ENCODE measurements at regions not wholly inside any gene's neighbourhood (a gene's known extent, or its start where the extent isn't known, plus 50 kb on each side); places are given as distances from the start of the nearest gene placed in this dataset.
A peak's percentile ranks its signal among the peaks of the same experiment; 100 is the strongest.
"Not testable (repeated sequence)": the region's sequence is repeated elsewhere in the genome, so short reads cannot be mapped to it uniquely, and the experiment has no call there.

GRCh38 chr10:120209124-120209762 lies 247.8 kb upstream of the PLPP4 start:
- TF ChIP-seq CTCF (IDR thresholded peaks at IDR 0.05), result no peak
- Mint-ChIP-seq H3K27me3 (ENCODE audit: low read depth) (peaks cover 2% of the 10 kb centered on the region), H3K27ac (ENCODE audit: unreplicated experiment) (no peak overlapping the region), H3K4me3 (ENCODE audit: unreplicated experiment) (no peak overlapping the region), H3K9me3 (ENCODE audit: low read depth) (peaks cover 6% of the 10 kb centered on the region), H3K36me3 (ENCODE audit: low read depth) (no peaks in the 10 kb centered on the region), H3K4me1 (ENCODE audit: low read depth) (no peaks in the 10 kb centered on the region)
- no peak for DNase-seq (ENCODE audit: low spot score)

- no peak for TF ChIP-seq CTCF (IDR thresholded peaks at IDR 0.05)
- Mint-ChIP-seq H3K27ac (ENCODE audit: unreplicated experiment) (no peak overlapping the region), H3K36me3 (ENCODE audit: low read depth) (no peaks in the 10 kb centered on the region), H3K4me1 (ENCODE audit: low read depth) (no peaks in the 10 kb centered on the region), H3K4me3 (ENCODE audit: unreplicated experiment) (no peak overlapping the region), H3K9me3 (ENCODE audit: low read depth) (peaks cover 8% of the 10 kb centered on the region), H3K27me3 (ENCODE audit: low read depth) (no peaks in the 10 kb centered on the region)
- DNase-seq (ENCODE audit: low spot score), result no peak
These were observed 244.8 kb upstream of the PLPP4 start for GRCh38 chr10:120212275-120212674.

GRCh38 chr10:120213283-120213682 lies 243.7 kb upstream of the PLPP4 start:
- not testable (repeated sequence) for H3K27me3 Mint-ChIP-seq (ENCODE audit: low read depth); H3K4me3 Mint-ChIP-seq (ENCODE audit: unreplicated experiment); H3K36me3 Mint-ChIP-seq (ENCODE audit: low read depth); DNase-seq (ENCODE audit: low spot score); H3K4me1 Mint-ChIP-seq (ENCODE audit: low read depth); H3K27ac Mint-ChIP-seq (ENCODE audit: unreplicated experiment); H3K9me3 Mint-ChIP-seq (ENCODE audit: low read depth)

- H3K36me3 Mint-ChIP-seq (ENCODE audit: low read depth), result no peaks in the 10 kb centered on the region
- no peaks in the 10 kb centered on the region for H3K4me1 Mint-ChIP-seq (ENCODE audit: low read depth)
- DNase-seq (ENCODE audit: low spot score), result no peak
- TF ChIP-seq CTCF (IDR thresholded peaks at IDR 0.05), result no peak
- H3K9me3 Mint-ChIP-seq (ENCODE audit: low read depth), result peaks cover 3% of the 10 kb centered on the region
- H3K27me3 Mint-ChIP-seq (ENCODE audit: low read depth), result no peaks in the 10 kb centered on the region
- no peak overlapping the region for H3K4me3 Mint-ChIP-seq (ENCODE audit: unreplicated experiment)
- no peak overlapping the region for H3K27ac Mint-ChIP-seq (ENCODE audit: unreplicated experiment)
These were observed 239.3 kb upstream of the PLPP4 start for GRCh38 chr10:120217736-120218135.

- DNase-seq (ENCODE audit: low spot score), result no peak
- Mint-ChIP-seq H3K27ac (ENCODE audit: unreplicated experiment) (no peak overlapping the region), H3K4me3 (ENCODE audit: unreplicated experiment) (no peak overlapping the region), H3K4me1 (ENCODE audit: low read depth) (no peaks in the 10 kb centered on the region), H3K27me3 (ENCODE audit: low read depth) (no peaks in the 10 kb centered on the region), H3K9me3 (ENCODE audit: low read depth) (peaks cover 4% of the 10 kb centered on the region), H3K36me3 (ENCODE audit: low read depth) (no peaks in the 10 kb centered on the region)
- peak; percentile 65 for TF ChIP-seq CTCF (IDR thresholded peaks at IDR 0.05)
These were observed 235.0 kb upstream of the PLPP4 start for GRCh38 chr10:120221873-120222485.

GRCh38 chr10:120229641-120230040 lies 227.4 kb upstream of the PLPP4 start:
- H3K9me3 Mint-ChIP-seq (ENCODE audit: low read depth), result peaks cover 22% of the 10 kb centered on the region
- no peak overlapping the region for H3K27ac Mint-ChIP-seq (ENCODE audit: unreplicated experiment)
- TF ChIP-seq CTCF (IDR thresholded peaks at IDR 0.05), result no peak
- no peak overlapping the region for H3K4me3 Mint-ChIP-seq (ENCODE audit: unreplicated experiment)
- no peaks in the 10 kb centered on the region for H3K36me3 Mint-ChIP-seq (ENCODE audit: low read depth)
- H3K4me1 Mint-ChIP-seq (ENCODE audit: low read depth), result no peaks in the 10 kb centered on the region
- DNase-seq (ENCODE audit: low spot score), result no peak
- no peaks in the 10 kb centered on the region for H3K27me3 Mint-ChIP-seq (ENCODE audit: low read depth)

GRCh38 chr10:120239695-120240094 lies 217.3 kb upstream of the PLPP4 start:
- DNase-seq (ENCODE audit: low spot score); H3K4me1 Mint-ChIP-seq (ENCODE audit: low read depth); H3K9me3 Mint-ChIP-seq (ENCODE audit: low read depth); H3K27me3 Mint-ChIP-seq (ENCODE audit: low read depth); H3K36me3 Mint-ChIP-seq (ENCODE audit: low read depth); H3K27ac Mint-ChIP-seq (ENCODE audit: unreplicated experiment); H3K4me3 Mint-ChIP-seq (ENCODE audit: unreplicated experiment): not testable (repeated sequence)

Data from chondrocyte (in vitro differentiated cells).